Endometrium (tissue), 2 donors: ENCODE measurements at regions not wholly inside any gene's neighbourhood (a gene's known extent, or its start where the extent isn't known, plus 50 kb on each side); places are given as distances from the start of the nearest gene placed in this dataset.
"Not testable (repeated sequence)": the region's sequence is repeated elsewhere in the genome, so short reads cannot be mapped to it uniquely, and the experiment has no call there.

ENCODE experiments used
- FAIRE-seq: peaks from 2 replicates; lab custom pipeline; 2012; peaks lifted over from hg19 to GRCh38; lab: Jason Lieb, UNC
- donor health status: control.
- donor health status: control.

- no peak for FAIRE-seq
Measured at GRCh38 chrX:68995780-68996551, 167.1 kb downstream of the EFNB1 start.

GRCh38 chrX:68995386-68995779 is 166.6 kb downstream of the EFNB1 start:
- no peak for FAIRE-seq

- no peak for FAIRE-seq
Measured at GRCh38 chrX:68994891-68995255, 166.1 kb downstream of the EFNB1 start.

- no peak for FAIRE-seq
Measured at GRCh38 chrX:68994135-68994890, 165.5 kb downstream of the EFNB1 start.

- no peak for FAIRE-seq
Measured at GRCh38 chrX:68992821-68993397, 164.1 kb downstream of the EFNB1 start.

GRCh38 chrX:68991691-68992345 is 163.0 kb downstream of the EFNB1 start:
- FAIRE-seq = no peak

GRCh38 chrX:68990948-68991347 is 162.1 kb downstream of the EFNB1 start:
- FAIRE-seq = no peak

- no peak for FAIRE-seq
Measured at GRCh38 chrX:68989865-68990606, 161.2 kb downstream of the EFNB1 start.

GRCh38 chrX:68989456-68989855 is 160.6 kb downstream of the EFNB1 start:
- FAIRE-seq = no peak

- FAIRE-seq = no peak
Measured at GRCh38 chrX:68988865-68989264, 160.0 kb downstream of the EFNB1 start.

- FAIRE-seq = no peak
Measured at GRCh38 chrX:68985135-68985755, 156.4 kb downstream of the EFNB1 start.

- FAIRE-seq = no peak
Measured at GRCh38 chrX:68983004-68983857, 154.4 kb downstream of the EFNB1 start.

GRCh38 chrX:68982476-68982875 is 153.7 kb downstream of the EFNB1 start:
- no peak for FAIRE-seq

GRCh38 chrX:68980906-68981616 is 152.2 kb downstream of the EFNB1 start:
- FAIRE-seq = no peak

- no peak for FAIRE-seq
Measured at GRCh38 chrX:68978655-68979054, 149.8 kb downstream of the EFNB1 start.

- no peak for FAIRE-seq
Measured at GRCh38 chrX:68978255-68978654, 149.4 kb downstream of the EFNB1 start.

GRCh38 chrX:68953331-68953730 is 124.5 kb downstream of the EFNB1 start:
- no peak for FAIRE-seq

- not testable (repeated sequence) for FAIRE-seq
Measured at GRCh38 chrX:68951942-68952619, 123.3 kb downstream of the EFNB1 start.

- FAIRE-seq = no peak
Measured at GRCh38 chrX:68950937-68951336, 122.1 kb downstream of the EFNB1 start.
